ENCODE measurements at regions not wholly inside any gene's neighbourhood (a gene's known extent, or its start where the extent isn't known, plus 50 kb on each side); places are given as distances from the start of the nearest gene placed in this dataset.

- ChIA-PET POLR2A (no interaction called here), CTCF (no interaction called here)
- no peaks in the 10 kb centered on the region for H3K9me1 ChIP-seq (replicated peaks; ENCODE audit: control insufficient read depth, extremely low read depth, insufficient read depth, low read length)
- H3K27me3 ChIP-seq (ENCODE audit: control insufficient read depth in 2 of 2, insufficient read depth in 2 of 2, low read length in 2 of 2): no peaks in the 10 kb centered on the region
- intact Hi-C loops (cut with micrococcal nuclease): loop anchor here (10.0 kb wide), 1 partner anchor 148 kb away; no protein-coding TSS in a partner anchor
- H3K4me1 ChIP-seq (ENCODE audit: control insufficient read depth, extremely low read depth, insufficient read depth, low read length): peaks cover 6% of the 10 kb centered on the region
- H2AFZ ChIP-seq (ENCODE audit: low read depth, low read length): no peak overlapping the region
- no peak overlapping the region for H3K4me2 ChIP-seq (ENCODE audit: insufficient read depth, low read length)
- no peaks in the 10 kb centered on the region for H4K20me1 ChIP-seq (replicated peaks; ENCODE audit: control insufficient read depth, extremely low read depth, insufficient read depth, low read length)
- H3K9ac ChIP-seq (replicated peaks; ENCODE audit: extremely low read depth, insufficient read depth, low read length): no peak overlapping the region
- no peaks in the 10 kb centered on the region for H3K9me3 ChIP-seq (replicated peaks; ENCODE audit: control insufficient read depth, insufficient read depth, low read length)
- no peak overlapping the region for H3K4me3 ChIP-seq (replicated peaks in 1 of 3; ENCODE audit: insufficient read depth in 1 of 3, low read depth in 1 of 3, low read length in 3 of 3)
- H3K79me2 ChIP-seq (ENCODE audit: control insufficient read depth, insufficient read depth, low read length): no peaks in the 10 kb centered on the region
- H3K36me3 ChIP-seq (ENCODE audit: control insufficient read depth in 2 of 2, extremely low read depth in 1 of 2, insufficient read depth in 2 of 2, low read length in 2 of 2): no peaks in the 10 kb centered on the region
- dilution Hi-C loops (cut with MboI; ENCODE audit: extremely low pct_ligation_motif_present, low sequenced_read_pairs): no loop called here
- no peak for FAIRE-seq
- BruUV-seq (replicated peaks): no TSS peak
- H3K27ac ChIP-seq (ENCODE audit: insufficient read depth, low read depth, low read length): no peak overlapping the region
- TF ChIP-seq MAX (IDR thresholded peaks at IDR 0.05; ENCODE audit: insufficient read depth, insufficient read length) (no peak), POLR2A (IDR thresholded peaks at IDR 0.05; ENCODE audit: low read depth, low read length) (no peak), EZH2 (IDR thresholded peaks at IDR 0.05; ENCODE audit: borderline replicate concordance, low read depth, low read length, severe bottlenecking) (no peak), CTCF (IDR thresholded peaks at IDR 0.05; ENCODE audit: extremely low read depth in 1 of 2, insufficient read depth in 1 of 2, low read depth in 1 of 2, low read length in 2 of 2) (no peak), JUN (IDR thresholded peaks at IDR 0.05; ENCODE audit: borderline replicate concordance, insufficient read depth, insufficient read length, low read depth) (no peak), GATA2 (IDR thresholded peaks at IDR 0.05; ENCODE audit: insufficient read depth, insufficient read length, low read depth, low read length) (no peak), POLR2AphosphoS5 (IDR thresholded peaks at IDR 0.05; ENCODE audit: insufficient read depth, low read depth, low read length) (no peak), FOS (IDR thresholded peaks at IDR 0.05; ENCODE audit: borderline replicate concordance, insufficient read depth, low read length) (no peak), MYC (IDR thresholded peaks at IDR 0.05; ENCODE audit: low read depth, low read length) (no peak)
- DNase-seq (ENCODE audit: low read depth, low spot score): no peak
These were observed 191.8 kb downstream of the NXNL2 start for GRCh38 chr9:88726803-88727202.

All from endothelial cell of umbilical vein (primary cell).